Testis (tissue), 2 donors: ENCODE measurements at regions not wholly inside any gene's neighbourhood (a gene's known extent, or its start where the extent isn't known, plus 50 kb on each side); places are given as distances from the start of the nearest gene placed in this dataset.
"Not testable (repeated sequence)": the region's sequence is repeated elsewhere in the genome, so short reads cannot be mapped to it uniquely, and the experiment has no call there.

Experiments
- DNase-seq: peaks from one replicate; pipeline ENCODE4 v3.0.0-alpha.2; 2019
- H3K27ac ChIP-seq, 2 donors: fragments of 200-600 bp; sonication (generic); one replicate each; pipeline ENCODE4 v1.5.1; 2019
- H3K27me3 ChIP-seq: fragments of 200-600 bp; sonication (generic); one replicate; pipeline ENCODE4 v1.5.1; 2019
- H3K36me3 ChIP-seq: fragments of 200-600 bp; sonication (generic); one replicate; pipeline ENCODE4 v1.5.1; 2017; ENCODE audit warnings: low read depth; ENCODE audit errors: missing control alignments
- H3K4me1 ChIP-seq: fragments of 200-600 bp; sonication (generic); one replicate; pipeline ENCODE4 v1.5.1; 2019
- H3K4me3 ChIP-seq, 2 donors: fragments of 200-600 bp; sonication (generic); one replicate each; pipeline ENCODE4 v1.5.1; 2017 to 2019
- H3K9me3 ChIP-seq: fragments of 200-600 bp; sonication (generic); one replicate; pipeline ENCODE4 v1.5.1; 2017
- CTCF ChIP-seq, 3 experiments: fragments of 450-650 bp in 2 of 3; fragments of 200-600 bp in 1 of 3; sonication (generic) in 1 of 3; IDR thresholded peaks; one replicate each; pipeline ENCODE4 v1.5.1; 2016 to 2019; ENCODE audit warnings: antibody characterized with exemption in 3 of 3, mild to moderate bottlenecking in 2 of 3, moderate library complexity in 1 of 3
- POLR2A ChIP-seq: fragments of 450-650 bp; IDR thresholded peaks from one replicate; pipeline ENCODE4 v1.6.1; 2017; ENCODE audit warnings: antibody characterized with exemption, mild to moderate bottlenecking, moderate library complexity
- WGBS, 2 donors: methylation state at CpG; one replicate each; pipeline ENCODE4 v1.1.5; 2018; 5-methylcytosine and 5-hydroxymethylcytosine counted together
- intact Hi-C: fragments of 100-400 bp; cut with DNase I; formaldehyde crosslinking; loops from one replicate; pipeline ENCODE4 v1.15.1; 2023; ENCODE audit warnings: low total_unique reads

GRCh38 chr7:119630406-119630969, 642.5 kb upstream of the KCND2 start:
- Histone ChIP-seq H3K4me1 (no peaks in the 10 kb centered on the region), H3K27me3 (no peaks in the 10 kb centered on the region), H3K36me3 (no peaks in the 10 kb centered on the region), H3K4me3 (no peak overlapping the region), H3K9me3 (no peaks in the 10 kb centered on the region), H3K27ac (no peak overlapping the region)
- WGBS, 2 donors = 72 to 91% methylated on average over 2 of the region's 2 CpGs
- no peak for TF ChIP-seq POLR2A
- no peak for TF ChIP-seq CTCF (IDR thresholded peaks at IDR 0.05)
- DNase-seq = no peak
- intact Hi-C loops = no loop called here

GRCh38 chr7:119633812-119634211, 639.2 kb upstream of the KCND2 start:
- H3K9me3 ChIP-seq, H3K27ac ChIP-seq: not testable (repeated sequence)

GRCh38 chr7:119640326-119640725, 632.6 kb upstream of the KCND2 start:
- TF ChIP-seq CTCF (IDR thresholded peaks at IDR 0.05) = no peak
- no peak for TF ChIP-seq POLR2A
- intact Hi-C loops = no loop called here
- Histone ChIP-seq H3K4me1 (no peaks in the 10 kb centered on the region), H3K27ac (no peak overlapping the region), H3K36me3 (no peaks in the 10 kb centered on the region), H3K9me3 (no peaks in the 10 kb centered on the region), H3K27me3 (no peaks in the 10 kb centered on the region), H3K4me3 (no peak overlapping the region)
- DNase-seq = no peak
- WGBS, 2 donors = 81 to 87% methylated on average over 4 of the region's 4 CpGs

More at GRCh38 chr7:119633812-119634211, 639.2 kb upstream of the KCND2 start:
- intact Hi-C loops, H3K36me3 ChIP-seq, H3K4me3 ChIP-seq, H3K4me1 ChIP-seq, DNase-seq, H3K27me3 ChIP-seq: not testable (repeated sequence)
- 83 to 93% methylated on average over 2 of the region's 2 CpGs for WGBS, 2 donors

GRCh38 chr7:119640861-119641260, 632.1 kb upstream of the KCND2 start:
- Histone ChIP-seq H3K4me3 (no peak overlapping the region), H3K9me3 (no peaks in the 10 kb centered on the region), H3K4me1 (no peaks in the 10 kb centered on the region), H3K27me3 (no peaks in the 10 kb centered on the region), H3K36me3 (no peaks in the 10 kb centered on the region), H3K27ac (no peak overlapping the region)
- 89 to 90% methylated on average over 4 of the region's 4 CpGs for WGBS, 2 donors
- no peak for DNase-seq
- TF ChIP-seq POLR2A = no peak
- no peak for TF ChIP-seq CTCF (IDR thresholded peaks at IDR 0.05)
- intact Hi-C loops = no loop called here

- H3K27me3 ChIP-seq = no peaks in the 10 kb centered on the region
- TF ChIP-seq POLR2A (no peak), CTCF (IDR thresholded peaks at IDR 0.05) (no peak)
- H3K4me1 ChIP-seq = no peaks in the 10 kb centered on the region
- no peak for DNase-seq
- H3K9me3 ChIP-seq = no peaks in the 10 kb centered on the region
- H3K36me3 ChIP-seq = no peaks in the 10 kb centered on the region
- intact Hi-C loops = no loop called here
- 52 to 64% methylated on average over 6 of the region's 6 CpGs for whole genome bisulfite sequencing, 2 donors
- H3K27ac ChIP-seq = no peak overlapping the region
- no peak overlapping the region for H3K4me3 ChIP-seq
Measured at GRCh38 chr7:119643558-119643957, 629.4 kb upstream of the KCND2 start.
